Retina (tissue), 1 donor: ENCODE measurements at regions not wholly inside any gene's neighbourhood (a gene's known extent, or its start where the extent isn't known, plus 50 kb on each side); places are given as distances from the start of the nearest gene placed in this dataset.
"Not testable (repeated sequence)": the region's sequence is repeated elsewhere in the genome, so short reads cannot be mapped to it uniquely, and the experiment has no call there.

Experiments used
- DNase-seq: peaks from one replicate; pipeline ENCODE4 v3.0.0-alpha.2; 2016

- DNase-seq: no peak
Measured at GRCh38 chr11:134976551-134976950, 564.5 kb upstream of the B3GAT1 start.

GRCh38 chr11:134975866-134976376 is 563.9 kb upstream of the B3GAT1 start:
- no peak for DNase-seq

- DNase-seq: no peak
Measured at GRCh38 chr11:134973801-134974200, 561.8 kb upstream of the B3GAT1 start.

GRCh38 chr11:134971381-134971780 is 559.3 kb upstream of the B3GAT1 start:
- no peak for DNase-seq

- DNase-seq: no peak
Measured at GRCh38 chr11:134967746-134968145, 555.7 kb upstream of the B3GAT1 start.

- DNase-seq: not testable (repeated sequence)
Measured at GRCh38 chr11:134961386-134961785, 549.3 kb upstream of the B3GAT1 start.

GRCh38 chr11:134958870-134959269 is 546.8 kb upstream of the B3GAT1 start:
- DNase-seq: no peak

- no peak for DNase-seq
Measured at GRCh38 chr11:134958336-134958640, 546.2 kb upstream of the B3GAT1 start.

- DNase-seq: peak; percentile 12
Measured at GRCh38 chr11:134957540-134958335, 545.7 kb upstream of the B3GAT1 start.

- peak; percentile 2 for DNase-seq
Measured at GRCh38 chr11:134956450-134957210, 544.6 kb upstream of the B3GAT1 start.

GRCh38 chr11:134955970-134956369 is 543.9 kb upstream of the B3GAT1 start:
- DNase-seq: not testable (repeated sequence)

- DNase-seq: no peak
Measured at GRCh38 chr11:134955281-134955680, 543.2 kb upstream of the B3GAT1 start.

- DNase-seq: not testable (repeated sequence)
Measured at GRCh38 chr11:134954456-134954855, 542.4 kb upstream of the B3GAT1 start.

GRCh38 chr11:134953417-134953970 is 541.5 kb upstream of the B3GAT1 start:
- not testable (repeated sequence) for DNase-seq

GRCh38 chr11:134951305-134951700 is 539.3 kb upstream of the B3GAT1 start:
- peak; percentile 50 for DNase-seq

GRCh38 chr11:134950692-134951304 is 538.8 kb upstream of the B3GAT1 start:
- no peak for DNase-seq

- no peak for DNase-seq
Measured at GRCh38 chr11:134949121-134950090, 537.4 kb upstream of the B3GAT1 start.

GRCh38 chr11:134947556-134947955 is 535.5 kb upstream of the B3GAT1 start:
- DNase-seq: peak; percentile 3

GRCh38 chr11:134945993-134946392 is 534.0 kb upstream of the B3GAT1 start:
- DNase-seq: no peak

- DNase-seq: peak; percentile 1
Measured at GRCh38 chr11:134944986-134945385, 532.9 kb upstream of the B3GAT1 start.

- no peak for DNase-seq
Measured at GRCh38 chr11:134944131-134944530, 532.1 kb upstream of the B3GAT1 start.

- no peak for DNase-seq
Measured at GRCh38 chr11:134943544-134943943, 531.5 kb upstream of the B3GAT1 start.
